Liver (tissue), 8 donors: ENCODE measurements at regions not wholly inside any gene's neighbourhood (a gene's known extent, or its start where the extent isn't known, plus 50 kb on each side); places are given as distances from the start of the nearest gene placed in this dataset.

Source experiments
- DNase-seq: peaks from one replicate; pipeline ENCODE4 v3.0.0-alpha.2; 2017; ENCODE audit warnings: low spot score
- H3K27ac ChIP-seq, 2 donors: one replicate each; pipeline ENCODE4 v1.7.0; 2013; ENCODE audit warnings: inconsistent platforms in 2 of 2, low read length in 2 of 2, control low read depth in 1 of 2, low read depth in 1 of 2, mild to moderate bottlenecking in 1 of 2
- H3K27me3 ChIP-seq, 4 donors: one replicate each; pipeline versions ENCODE4 v1.6.1 to v1.7.0; 2013; ENCODE audit warnings: low read length in 3 of 4, inconsistent platforms in 1 of 4, mild to moderate bottlenecking in 1 of 4, moderate library complexity in 1 of 4; ENCODE audit not compliant: control insufficient read depth in 4 of 4, insufficient read depth in 4 of 4
- H3K36me3 ChIP-seq, 4 donors: one replicate each; pipeline versions ENCODE4 v1.6.1 to v1.7.0; 2013; ENCODE audit warnings: low read length in 3 of 4, mild to moderate bottlenecking in 3 of 4, low read depth in 1 of 4, moderate library complexity in 1 of 4; ENCODE audit not compliant: control insufficient read depth in 4 of 4, insufficient read depth in 3 of 4
- H3K4me1 ChIP-seq, 4 donors: one replicate each; pipeline versions ENCODE4 v1.6.1 to v1.7.0; 2013; ENCODE audit warnings: low read length in 3 of 4, mild to moderate bottlenecking in 3 of 4, moderate library complexity in 1 of 4; ENCODE audit not compliant: control insufficient read depth in 4 of 4, insufficient read depth in 4 of 4
- H3K4me3 ChIP-seq, 3 donors: one replicate each; pipeline versions ENCODE4 v1.6.1 to v1.7.0; 2013; ENCODE audit warnings: low read length in 3 of 3, control low read depth in 1 of 3, low read depth in 1 of 3, mild to moderate bottlenecking in 1 of 3
- H3K9ac ChIP-seq, 2 donors: one replicate each; pipeline ENCODE4 v1.7.0; 2013; ENCODE audit warnings: low read length in 2 of 2, mild to moderate bottlenecking in 2 of 2, moderate library complexity in 2 of 2, control low read depth in 1 of 2, low read depth in 1 of 2
- H3K9me3 ChIP-seq, 4 donors: one replicate each; pipeline versions ENCODE4 v1.6.1 to v1.7.0; 2013; ENCODE audit warnings: low read length in 3 of 4; ENCODE audit not compliant: control insufficient read depth in 4 of 4
- ATF3 ChIP-seq: IDR thresholded peaks from 2 replicates; pipeline ENCODE4 v1.6.1; 2016; ENCODE audit warnings: antibody characterized with exemption
- CTCF ChIP-seq: fragments of 150-350 bp; IDR thresholded peaks from 2 replicates; pipeline ENCODE4 v1.5.1; 2017; ENCODE audit warnings: improper control_type of control experiment, low read depth, low read length; ENCODE audit not compliant: missing input control
- EGR1 ChIP-seq, 2 donors: IDR thresholded peaks; 2 replicates each; pipeline ENCODE4 v1.6.1; 2016 to 2018; ENCODE audit warnings: antibody characterized with exemption in 2 of 2, low read depth in 2 of 2
- FOXA1 ChIP-seq: IDR thresholded peaks from 2 replicates; pipeline ENCODE4 v1.6.1; 2016; ENCODE audit warnings: antibody characterized with exemption
- FOXA2 ChIP-seq: IDR thresholded peaks from 2 replicates; pipeline ENCODE4 v1.6.1; 2016; ENCODE audit warnings: antibody characterized with exemption
- GABPA ChIP-seq, 2 donors: IDR thresholded peaks in 1 of 2; conservative IDR thresholded peaks in 1 of 2; 2 replicates each; pipeline ENCODE4 v1.6.1; 2016; ENCODE audit warnings: antibody characterized with exemption in 2 of 2, mild to moderate bottlenecking in 1 of 2, moderate library complexity in 1 of 2
- HNF4A ChIP-seq, 2 donors: conservative IDR thresholded peaks; 2 replicates each; pipeline ENCODE4 v1.6.1; 2016; ENCODE audit warnings: antibody characterized with exemption in 2 of 2, mild to moderate bottlenecking in 2 of 2
- HNF4G ChIP-seq: IDR thresholded peaks from 2 replicates; pipeline ENCODE4 v1.6.1; 2016; ENCODE audit warnings: antibody characterized with exemption
- JUND ChIP-seq, 2 donors: IDR thresholded peaks; 2 replicates each; pipeline ENCODE4 v1.6.1; 2016; ENCODE audit warnings: antibody characterized with exemption in 2 of 2
- MAX ChIP-seq: IDR thresholded peaks from 2 replicates; pipeline ENCODE4 v1.6.1; 2016; ENCODE audit warnings: antibody characterized with exemption
- NR2F2 ChIP-seq: IDR thresholded peaks from 2 replicates; pipeline ENCODE4 v1.6.1; 2016; ENCODE audit warnings: antibody characterized with exemption
- RAD21 ChIP-seq, 2 donors: IDR thresholded peaks; 2 replicates each; pipeline ENCODE4 v1.6.1; 2016; ENCODE audit warnings: antibody characterized with exemption in 2 of 2, mild to moderate bottlenecking in 2 of 2
- REST ChIP-seq: IDR thresholded peaks from 2 replicates; pipeline ENCODE4 v1.6.1; 2016; ENCODE audit warnings: antibody characterized with exemption, mild to moderate bottlenecking
- RXRA ChIP-seq, 2 donors: IDR thresholded peaks; 2 replicates each; pipeline ENCODE4 v1.6.1; 2017 to 2018; ENCODE audit warnings: antibody characterized with exemption in 2 of 2, mild to moderate bottlenecking in 1 of 2
- SP1 ChIP-seq: IDR thresholded peaks from 2 replicates; pipeline ENCODE4 v1.6.1; 2018; ENCODE audit warnings: antibody characterized with exemption, mild to moderate bottlenecking
- TAF1 ChIP-seq: conservative IDR thresholded peaks from 2 replicates; pipeline ENCODE4 v1.6.1; 2016; ENCODE audit warnings: antibody characterized with exemption, mild to moderate bottlenecking
- YY1 ChIP-seq: IDR thresholded peaks from 2 replicates; pipeline ENCODE4 v1.6.1; 2016; ENCODE audit warnings: antibody characterized with exemption, mild to moderate bottlenecking
- ZBTB33 ChIP-seq: IDR thresholded peaks from 2 replicates; pipeline ENCODE4 v1.6.1; 2016; ENCODE audit warnings: antibody characterized with exemption
- WGBS: extraction: QIAGEN DNeasy Blood & Tissue Kit; methylation state at CpG from one replicate; pipeline ENCODE4 v1.1.7; 2013; 5-methylcytosine and 5-hydroxymethylcytosine counted together
- donor health status: healthy.
- donor health status: healthy.
- donor health status: healthy.
- donor health status: healthy.
- donor health status: healthy.

- H3K4me1 ChIP-seq, result peaks cover 0 to 1% (median 0%) of the 10 kb centered on the region in 4 donors
- H3K4me3 ChIP-seq, result no peak overlapping the region
- 76% methylated on average over 4 of the region's 4 CpGs for WGBS
- TF ChIP-seq FOXA1 (no peak), FOXA2 (no peak), HNF4A (conservative IDR thresholded peaks at IDR 0.05) (no peak), HNF4G (no peak), YY1 (no peak), SP1 (no peak), RAD21 (IDR thresholded peaks at IDR 0.05) (no peak)
- H3K27ac ChIP-seq, result no peak overlapping the region
- DNase-seq, result no peak
- H3K36me3 ChIP-seq, result no peaks in the 10 kb centered on the region
- H3K27me3 ChIP-seq, result no peaks in the 10 kb centered on the region
- no peaks in the 10 kb centered on the region for H3K9me3 ChIP-seq
- H3K9ac ChIP-seq, result no peak overlapping the region
These were observed 1287.2 kb downstream of the NSUN3 start for GRCh38 chr3:95350049-95350448.

GRCh38 chr3:95351158-95351557 lies 1288.3 kb downstream of the NSUN3 start:
- TF ChIP-seq TAF1 (no peak), NR2F2 (no peak), RAD21 (IDR thresholded peaks at IDR 0.05) (no peak), FOXA1 (no peak), JUND (IDR thresholded peaks at IDR 0.05) (no peak), RXRA (IDR thresholded peaks at IDR 0.05) (no peak), MAX (no peak)
- Histone ChIP-seq H3K4me1 (peaks cover 0 to 1% (median 0%) of the 10 kb centered on the region in 4 donors), H3K9ac (no peak overlapping the region), H3K27ac (no peak overlapping the region), H3K36me3 (no peaks in the 10 kb centered on the region), H3K4me3 (no peak overlapping the region), H3K27me3 (no peaks in the 10 kb centered on the region), H3K9me3 (no peaks in the 10 kb centered on the region)
- no peak for DNase-seq
- WGBS, result 82% methylated on average over 2 of the region's 2 CpGs

- H3K4me1 ChIP-seq, result peaks cover 0 to 1% (median 0%) of the 10 kb centered on the region in 4 donors
- TF ChIP-seq JUND (IDR thresholded peaks at IDR 0.05) (no peak), HNF4A (conservative IDR thresholded peaks at IDR 0.05) (no peak), SP1 (no peak), NR2F2 (no peak), MAX (no peak), REST (no peak), TAF1 (no peak), YY1 (no peak), RXRA (IDR thresholded peaks at IDR 0.05) (no peak), ATF3 (no peak), GABPA (IDR thresholded peaks at IDR 0.05 in 1 of 2, conservative IDR thresholded peaks at IDR 0.05 in 1 of 2) (no peak), HNF4G (no peak), CTCF (no peak), ZBTB33 (no peak), FOXA2 (no peak), EGR1 (IDR thresholded peaks at IDR 0.05; ENCODE audit: low read depth in 2 of 2) (no peak), RAD21 (IDR thresholded peaks at IDR 0.05) (no peak), FOXA1 (no peak)
- WGBS, result 64% methylated on average over 1 of the region's 1 CpG
These were observed 1289.6 kb downstream of the NSUN3 start for GRCh38 chr3:95352471-95352870.

More at GRCh38 chr3:95352471-95352870, 1289.6 kb downstream of the NSUN3 start:
- Histone ChIP-seq H3K9ac (no peak overlapping the region), H3K9me3 (no peaks in the 10 kb centered on the region), H3K27ac (no peak overlapping the region), H3K4me3 (no peak overlapping the region), H3K27me3 (no peaks in the 10 kb centered on the region), H3K36me3 (no peaks in the 10 kb centered on the region)
- no peak for DNase-seq
